ENCODE measurements at regions not wholly inside any gene's neighbourhood (a gene's known extent, or its start where the extent isn't known, plus 50 kb on each side); places are given as distances from the start of the nearest gene placed in this dataset.

GRCh38 chr12:46635818-46636217, 190.0 kb downstream of the SLC38A4 start (continued):
- TF ChIP-seq, protein P1, sequence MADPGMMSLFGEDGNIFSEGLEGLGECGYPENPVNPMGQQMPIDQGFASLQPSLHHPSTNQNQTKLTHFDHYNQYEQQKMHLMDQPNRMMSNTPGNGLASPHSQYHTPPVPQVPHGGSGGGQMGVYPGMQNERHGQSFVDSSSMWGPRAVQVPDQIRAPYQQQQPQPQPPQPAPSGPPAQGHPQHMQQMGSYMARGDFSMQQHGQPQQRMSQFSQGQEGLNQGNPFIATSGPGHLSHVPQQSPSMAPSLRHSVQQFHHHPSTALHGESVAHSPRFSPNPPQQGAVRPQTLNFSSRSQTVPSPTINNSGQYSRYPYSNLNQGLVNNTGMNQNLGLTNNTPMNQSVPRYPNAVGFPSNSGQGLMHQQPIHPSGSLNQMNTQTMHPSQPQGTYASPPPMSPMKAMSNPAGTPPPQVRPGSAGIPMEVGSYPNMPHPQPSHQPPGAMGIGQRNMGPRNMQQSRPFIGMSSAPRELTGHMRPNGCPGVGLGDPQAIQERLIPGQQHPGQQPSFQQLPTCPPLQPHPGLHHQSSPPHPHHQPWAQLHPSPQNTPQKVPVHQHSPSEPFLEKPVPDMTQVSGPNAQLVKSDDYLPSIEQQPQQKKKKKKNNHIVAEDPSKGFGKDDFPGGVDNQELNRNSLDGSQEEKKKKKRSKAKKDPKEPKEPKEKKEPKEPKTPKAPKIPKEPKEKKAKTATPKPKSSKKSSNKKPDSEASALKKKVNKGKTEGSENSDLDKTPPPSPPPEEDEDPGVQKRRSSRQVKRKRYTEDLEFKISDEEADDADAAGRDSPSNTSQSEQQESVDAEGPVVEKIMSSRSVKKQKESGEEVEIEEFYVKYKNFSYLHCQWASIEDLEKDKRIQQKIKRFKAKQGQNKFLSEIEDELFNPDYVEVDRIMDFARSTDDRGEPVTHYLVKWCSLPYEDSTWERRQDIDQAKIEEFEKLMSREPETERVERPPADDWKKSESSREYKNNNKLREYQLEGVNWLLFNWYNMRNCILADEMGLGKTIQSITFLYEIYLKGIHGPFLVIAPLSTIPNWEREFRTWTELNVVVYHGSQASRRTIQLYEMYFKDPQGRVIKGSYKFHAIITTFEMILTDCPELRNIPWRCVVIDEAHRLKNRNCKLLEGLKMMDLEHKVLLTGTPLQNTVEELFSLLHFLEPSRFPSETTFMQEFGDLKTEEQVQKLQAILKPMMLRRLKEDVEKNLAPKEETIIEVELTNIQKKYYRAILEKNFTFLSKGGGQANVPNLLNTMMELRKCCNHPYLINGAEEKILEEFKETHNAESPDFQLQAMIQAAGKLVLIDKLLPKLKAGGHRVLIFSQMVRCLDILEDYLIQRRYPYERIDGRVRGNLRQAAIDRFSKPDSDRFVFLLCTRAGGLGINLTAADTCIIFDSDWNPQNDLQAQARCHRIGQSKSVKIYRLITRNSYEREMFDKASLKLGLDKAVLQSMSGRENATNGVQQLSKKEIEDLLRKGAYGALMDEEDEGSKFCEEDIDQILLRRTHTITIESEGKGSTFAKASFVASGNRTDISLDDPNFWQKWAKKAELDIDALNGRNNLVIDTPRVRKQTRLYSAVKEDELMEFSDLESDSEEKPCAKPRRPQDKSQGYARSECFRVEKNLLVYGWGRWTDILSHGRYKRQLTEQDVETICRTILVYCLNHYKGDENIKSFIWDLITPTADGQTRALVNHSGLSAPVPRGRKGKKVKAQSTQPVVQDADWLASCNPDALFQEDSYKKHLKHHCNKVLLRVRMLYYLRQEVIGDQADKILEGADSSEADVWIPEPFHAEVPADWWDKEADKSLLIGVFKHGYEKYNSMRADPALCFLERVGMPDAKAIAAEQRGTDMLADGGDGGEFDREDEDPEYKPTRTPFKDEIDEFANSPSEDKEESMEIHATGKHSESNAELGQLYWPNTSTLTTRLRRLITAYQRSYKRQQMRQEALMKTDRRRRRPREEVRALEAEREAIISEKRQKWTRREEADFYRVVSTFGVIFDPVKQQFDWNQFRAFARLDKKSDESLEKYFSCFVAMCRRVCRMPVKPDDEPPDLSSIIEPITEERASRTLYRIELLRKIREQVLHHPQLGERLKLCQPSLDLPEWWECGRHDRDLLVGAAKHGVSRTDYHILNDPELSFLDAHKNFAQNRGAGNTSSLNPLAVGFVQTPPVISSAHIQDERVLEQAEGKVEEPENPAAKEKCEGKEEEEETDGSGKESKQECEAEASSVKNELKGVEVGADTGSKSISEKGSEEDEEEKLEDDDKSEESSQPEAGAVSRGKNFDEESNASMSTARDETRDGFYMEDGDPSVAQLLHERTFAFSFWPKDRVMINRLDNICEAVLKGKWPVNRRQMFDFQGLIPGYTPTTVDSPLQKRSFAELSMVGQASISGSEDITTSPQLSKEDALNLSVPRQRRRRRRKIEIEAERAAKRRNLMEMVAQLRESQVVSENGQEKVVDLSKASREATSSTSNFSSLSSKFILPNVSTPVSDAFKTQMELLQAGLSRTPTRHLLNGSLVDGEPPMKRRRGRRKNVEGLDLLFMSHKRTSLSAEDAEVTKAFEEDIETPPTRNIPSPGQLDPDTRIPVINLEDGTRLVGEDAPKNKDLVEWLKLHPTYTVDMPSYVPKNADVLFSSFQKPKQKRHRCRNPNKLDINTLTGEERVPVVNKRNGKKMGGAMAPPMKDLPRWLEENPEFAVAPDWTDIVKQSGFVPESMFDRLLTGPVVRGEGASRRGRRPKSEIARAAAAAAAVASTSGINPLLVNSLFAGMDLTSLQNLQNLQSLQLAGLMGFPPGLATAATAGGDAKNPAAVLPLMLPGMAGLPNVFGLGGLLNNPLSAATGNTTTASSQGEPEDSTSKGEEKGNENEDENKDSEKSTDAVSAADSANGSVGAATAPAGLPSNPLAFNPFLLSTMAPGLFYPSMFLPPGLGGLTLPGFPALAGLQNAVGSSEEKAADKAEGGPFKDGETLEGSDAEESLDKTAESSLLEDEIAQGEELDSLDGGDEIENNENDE (IDR thresholded peaks at IDR 0.05; ENCODE audit: insufficient replicate concordance, low read length) = no peak
- TF ChIP-seq HDAC2 (IDR thresholded peaks at IDR 0.05; ENCODE audit: borderline replicate concordance in 1 of 2, low read depth in 2 of 2, low read length in 2 of 2) (no peak), RXRA (IDR thresholded peaks at IDR 0.05; ENCODE audit: insufficient read depth, low read depth, low read length) (no peak), TBP (IDR thresholded peaks at IDR 0.05; ENCODE audit: low read depth, low read length) (no peak), ASH2L (IDR thresholded peaks at IDR 0.05; ENCODE audit: low read length) (no peak), CREB1 (IDR thresholded peaks at IDR 0.05) (no peak), ATF3 (IDR thresholded peaks at IDR 0.05; ENCODE audit: insufficient read depth, low read depth, low read length) (no peak), RNF2 (IDR thresholded peaks at IDR 0.05; ENCODE audit: borderline replicate concordance, low read depth, low read length, missing control alignments, poor library complexity, severe bottlenecking) (no peak), SIX5 (IDR thresholded peaks at IDR 0.05; ENCODE audit: low read depth, low read length) (no peak)
- TF ChIP-seq, protein P2, sequence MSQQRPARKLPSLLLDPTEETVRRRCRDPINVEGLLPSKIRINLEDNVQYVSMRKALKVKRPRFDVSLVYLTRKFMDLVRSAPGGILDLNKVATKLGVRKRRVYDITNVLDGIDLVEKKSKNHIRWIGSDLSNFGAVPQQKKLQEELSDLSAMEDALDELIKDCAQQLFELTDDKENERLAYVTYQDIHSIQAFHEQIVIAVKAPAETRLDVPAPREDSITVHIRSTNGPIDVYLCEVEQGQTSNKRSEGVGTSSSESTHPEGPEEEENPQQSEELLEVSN (IDR thresholded peaks at IDR 0.05) = no peak
